ENCODE measurements at regions not wholly inside any gene's neighbourhood (a gene's known extent, or its start where the extent isn't known, plus 50 kb on each side); places are given as distances from the start of the nearest gene placed in this dataset.

- Histone ChIP-seq H3K27ac (no peak overlapping the region), H3K27me3 (no peaks in the 10 kb centered on the region), H3K4me3 (no peak overlapping the region), H3K36me3 (no peaks in the 10 kb centered on the region), H3K4me1 (no peaks in the 10 kb centered on the region), H3K9me3 (no peaks in the 10 kb centered on the region)
- no peak for TF ChIP-seq CTCF (IDR thresholded peaks at IDR 0.05)
- no peak for TF ChIP-seq POLR2A (IDR thresholded peaks at IDR 0.05)
- no peak for DNase-seq
These were observed 161.2 kb downstream of the ARRDC3 start for GRCh38 chr5:91221917-91222316.

GRCh38 chr5:91219803-91220371 lies 163.2 kb downstream of the ARRDC3 start:
- TF ChIP-seq POLR2A (IDR thresholded peaks at IDR 0.05) (no peak), CTCF (IDR thresholded peaks at IDR 0.05) (peak in 4 of 6 experiments; percentile 7 to 35 (median 28))

GRCh38 chr5:91219091-91219802 lies 163.9 kb downstream of the ARRDC3 start:
- Histone ChIP-seq H3K27ac (no peak overlapping the region), H3K9me3 (no peaks in the 10 kb centered on the region), H3K27me3 (no peaks in the 10 kb centered on the region), H3K4me3 (no peak overlapping the region), H3K36me3 (no peaks in the 10 kb centered on the region), H3K4me1 (no peaks in the 10 kb centered on the region)
- peak in 1 of 3 donors; percentile 55 for DNase-seq
- TF ChIP-seq POLR2A (IDR thresholded peaks at IDR 0.05) (no peak), CTCF (IDR thresholded peaks at IDR 0.05) (no peak)

More at GRCh38 chr5:91219803-91220371, 163.2 kb downstream of the ARRDC3 start:
- Histone ChIP-seq H3K27ac (no peak overlapping the region), H3K4me1 (no peaks in the 10 kb centered on the region), H3K4me3 (no peak overlapping the region), H3K27me3 (no peaks in the 10 kb centered on the region), H3K9me3 (no peaks in the 10 kb centered on the region), H3K36me3 (no peaks in the 10 kb centered on the region)
- no peak for DNase-seq

GRCh38 chr5:91217859-91218258 lies 165.3 kb downstream of the ARRDC3 start:
- Histone ChIP-seq H3K27ac (no peak overlapping the region), H3K36me3 (no peaks in the 10 kb centered on the region), H3K9me3 (no peaks in the 10 kb centered on the region), H3K27me3 (no peaks in the 10 kb centered on the region), H3K4me3 (no peak overlapping the region), H3K4me1 (no peaks in the 10 kb centered on the region)
- DNase-seq = no peak
- TF ChIP-seq POLR2A (IDR thresholded peaks at IDR 0.05) = no peak
- TF ChIP-seq CTCF (IDR thresholded peaks at IDR 0.05) = no peak

GRCh38 chr5:91214571-91214970 lies 168.5 kb downstream of the ARRDC3 start:
- Histone ChIP-seq H3K4me1 (no peaks in the 10 kb centered on the region), H3K9me3 (no peaks in the 10 kb centered on the region), H3K36me3 (no peaks in the 10 kb centered on the region), H3K27me3 (no peaks in the 10 kb centered on the region), H3K27ac (no peak overlapping the region), H3K4me3 (no peak overlapping the region)
- TF ChIP-seq CTCF (IDR thresholded peaks at IDR 0.05) (no peak), POLR2A (IDR thresholded peaks at IDR 0.05) (no peak)
- DNase-seq = no peak

Small RNA genes in the stretch of these regions (small RNA-seq; reads per million reads assigned to genes)
- gene RF00017 (0 reads per million in 2 donors), gene RNU4-90P (0 reads per million in 2 donors)
